H1 (cell line): ENCODE measurements at regions not wholly inside any gene's neighbourhood (a gene's known extent, or its start where the extent isn't known, plus 50 kb on each side); places are given as distances from the start of the nearest gene placed in this dataset.

Source experiments
- CTCF ChIA-PET: fragments of 300-600 bp; sonication (Branson Sonifier 250); formaldehyde crosslinking; loops from one replicate; lab custom pipeline; 2021; ENCODE audit not compliant: partially characterized antibody; lab: Charles Lee
- POLR2A ChIA-PET: fragments of 300-600 bp; sonication (Branson Sonifier 250); formaldehyde crosslinking; loops from one replicate; lab custom pipeline; 2021; ENCODE audit warnings: inconsistent platforms; ENCODE audit not compliant: partially characterized antibody; lab: Charles Lee
- DNase-seq, 2 experiments: peaks; one replicate each; pipeline versions ENCODE4 v3.0.0 to v3.0.0-alpha.2; 2010 to 2022; ENCODE audit warnings: low spot score in 2 of 2, low read depth in 1 of 2, mixed read lengths in 1 of 2
- FAIRE-seq: peaks from 2 replicates; lab custom pipeline; 2011; peaks lifted over from hg19 to GRCh38; lab: Jason Lieb, UNC
- H2AFZ ChIP-seq: 2 replicates; pipeline ENCODE4 v1.8.1; 2012; ENCODE audit warnings: low read length, inconsistent platforms
- H2AK5ac ChIP-seq: 2 replicates; pipeline ENCODE4 v1.6.1; 2013; ENCODE audit warnings: low read depth, low read length
- H2BK120ac ChIP-seq: replicated peaks from 2 replicates; pipeline ENCODE3; 2013; ENCODE audit warnings: low read depth, low read length, inconsistent platforms
- H2BK12ac ChIP-seq: 2 replicates; pipeline ENCODE4 v1.6.1; 2013; ENCODE audit warnings: low read depth, low read length
- H2BK15ac ChIP-seq: 2 replicates; pipeline ENCODE4 v1.6.1; 2013; ENCODE audit warnings: low read length
- H2BK20ac ChIP-seq: 2 replicates; pipeline ENCODE4 v1.6.1; 2013; ENCODE audit warnings: low read length
- H2BK5ac ChIP-seq: 2 replicates; pipeline ENCODE4 v1.6.1; 2013; ENCODE audit warnings: low read depth, low read length
- H3K14ac ChIP-seq: 2 replicates; pipeline ENCODE4 v1.6.1; 2013; ENCODE audit warnings: inconsistent platforms; ENCODE audit not compliant: insufficient read length
- H3K18ac ChIP-seq: 2 replicates; pipeline ENCODE4 v1.6.1; 2013; ENCODE audit warnings: low read length; ENCODE audit errors: extremely low read depth
- H3K23ac ChIP-seq: 2 replicates; pipeline ENCODE4 v1.6.1; 2013; ENCODE audit warnings: inconsistent platforms; ENCODE audit not compliant: insufficient read length
- H3K23me2 ChIP-seq: 2 replicates; pipeline ENCODE4 v1.6.1; 2013; ENCODE audit warnings: low read depth, low read length
- H3K27ac ChIP-seq: 2 replicates; pipeline ENCODE4 v1.6.1; 2011; ENCODE audit warnings: low read depth, low read length, inconsistent platforms
- H3K27me3 ChIP-seq, 4 experiments: replicated peaks in 1 of 4; 1 replicate in 1 of 4; 2 replicates in 3 of 4; pipeline versions ENCODE4 v1.6.1 to v1.8.1; 2011 to 2013; ENCODE audit warnings: low read length in 3 of 4, mild to moderate bottlenecking in 3 of 4, inconsistent platforms in 2 of 4, mixed read lengths in 2 of 4, moderate library complexity in 1 of 4; ENCODE audit not compliant: control insufficient read depth in 3 of 4, insufficient read depth in 3 of 4; ENCODE audit errors: extremely low read depth in 1 of 4
- H3K36me3 ChIP-seq, 4 experiments: 2 replicates each; pipeline versions ENCODE4 v1.6.1 to v1.8.1; 2011 to 2013; ENCODE audit warnings: mild to moderate bottlenecking in 4 of 4, low read length in 3 of 4, moderate library complexity in 2 of 4, control low read depth in 1 of 4, inconsistent platforms in 1 of 4; ENCODE audit not compliant: insufficient read depth in 4 of 4, control insufficient read depth in 2 of 4
- H3K4ac ChIP-seq: replicated peaks from 2 replicates; pipeline ENCODE3; 2013; ENCODE audit warnings: low read length, low read depth, mixed read lengths, inconsistent platforms; ENCODE audit not compliant: insufficient read length
- H3K4me1 ChIP-seq, 4 experiments: replicated peaks in 1 of 4; 1 replicate in 1 of 4; 2 replicates in 3 of 4; pipeline versions ENCODE4 v1.6.1 to v1.8.1; 2011 to 2013; ENCODE audit warnings: low read length in 3 of 4, inconsistent platforms in 2 of 4, mixed read lengths in 1 of 4; ENCODE audit not compliant: insufficient read depth in 4 of 4, control insufficient read depth in 3 of 4
- H3K4me2 ChIP-seq, 2 experiments: 2 replicates each; pipeline versions ENCODE4 v1.6.1 to v1.8.1; 2011 to 2013; ENCODE audit warnings: low read depth in 2 of 2, low read length in 2 of 2, control low read depth in 1 of 2, inconsistent platforms in 1 of 2, mild to moderate bottlenecking in 1 of 2; ENCODE audit not compliant: insufficient read depth in 1 of 2
- H3K4me3 ChIP-seq, 4 experiments: fragments of 200-600, 300-600 bp in 1 of 4; sonication (generic), shearing (Covaris generic), sonication (Bioruptor Twin) in 1 of 4; 2 replicates each; pipeline versions ENCODE4 v1.5.1 to v1.8.1; 2011 to 2016; ENCODE audit warnings: low read length in 4 of 4, low read depth in 3 of 4, control low read depth in 2 of 4, inconsistent platforms in 2 of 4, mild to moderate bottlenecking in 2 of 4, mixed read lengths in 1 of 4, moderate library complexity in 1 of 4; ENCODE audit not compliant: insufficient read depth in 2 of 4; ENCODE audit errors: extremely low read depth in 1 of 4
- H3K56ac ChIP-seq: replicated peaks from 2 replicates; pipeline ENCODE3; 2013; ENCODE audit warnings: low read depth, mild to moderate bottlenecking, mixed read lengths, low read length, inconsistent platforms; ENCODE audit not compliant: insufficient read length
- H3K79me1 ChIP-seq: 2 replicates; pipeline ENCODE4 v1.6.1; 2013; ENCODE audit warnings: low read depth, low read length, control low read depth
- H3K79me2 ChIP-seq, 2 experiments: 2 replicates each; pipeline versions ENCODE4 v1.6.1 to v1.8.1; 2012 to 2013; ENCODE audit warnings: low read length in 2 of 2, mild to moderate bottlenecking in 2 of 2, inconsistent platforms in 1 of 2; ENCODE audit not compliant: insufficient read depth in 2 of 2, control insufficient read depth in 1 of 2
- H3K9ac ChIP-seq, 4 experiments: replicated peaks in 1 of 4; 1 replicate in 1 of 4; 2 replicates in 3 of 4; pipeline versions ENCODE4 v1.6.1 to v1.8.1; 2011 to 2013; ENCODE audit warnings: low read depth in 3 of 4, low read length in 3 of 4, control low read depth in 2 of 4, mild to moderate bottlenecking in 2 of 4, moderate library complexity in 2 of 4, inconsistent platforms in 1 of 4; ENCODE audit errors: extremely low read depth in 1 of 4
- H3K9me3 ChIP-seq, 2 experiments: 2 replicates each; pipeline versions ENCODE4 v1.6.1 to v1.8.1; 2012 to 2013; ENCODE audit warnings: mild to moderate bottlenecking in 2 of 2, moderate library complexity in 2 of 2, control low read depth in 1 of 2, inconsistent platforms in 1 of 2, low read depth in 1 of 2, low read length in 1 of 2, mixed read lengths in 1 of 2; ENCODE audit not compliant: insufficient read depth in 2 of 2
- H4K20me1 ChIP-seq, 2 experiments: replicated peaks in 1 of 2; 2 replicates each; pipeline versions ENCODE3 to v1.8.1; 2011 to 2013; ENCODE audit warnings: inconsistent platforms in 2 of 2, low read length in 2 of 2, mild to moderate bottlenecking in 1 of 2; ENCODE audit not compliant: insufficient read depth in 2 of 2, control insufficient read depth in 1 of 2
- H4K5ac ChIP-seq: 2 replicates; pipeline ENCODE4 v1.6.1; 2013; ENCODE audit warnings: low read length, low read depth, mixed read lengths, inconsistent platforms; ENCODE audit not compliant: insufficient read length
- H4K8ac ChIP-seq: 2 replicates; pipeline ENCODE4 v1.8.0; 2013; ENCODE audit warnings: mild to moderate bottlenecking, moderate library complexity, low read length, inconsistent platforms; ENCODE audit not compliant: insufficient read depth; ENCODE audit errors: extremely low read depth
- H4K91ac ChIP-seq: replicated peaks from 2 replicates; pipeline ENCODE3; 2013; ENCODE audit warnings: low read length, mixed read lengths, inconsistent platforms; ENCODE audit not compliant: insufficient read length
- CEBPB ChIP-seq: IDR thresholded peaks from 2 replicates; pipeline ENCODE4 v1.6.1; 2012; ENCODE audit warnings: low read depth, low read length
- RAD21 ChIP-seq, 2 experiments: IDR thresholded peaks in 1 of 2; conservative IDR thresholded peaks in 1 of 2; 2 replicates each; pipeline ENCODE4 v1.6.1; 2011; ENCODE audit warnings: low read depth in 2 of 2, low read length in 2 of 2, improper control_type of control experiment in 1 of 2, inconsistent platforms in 1 of 2, mild to moderate bottlenecking in 1 of 2, moderate library complexity in 1 of 2
- RNF2 ChIP-seq: fragments of 200-900, 300-1000 bp; sonication (generic); IDR thresholded peaks from 2 replicates; pipeline ENCODE4 v1.7.1; 2016; ENCODE audit warnings: borderline replicate concordance, low read depth, mild to moderate bottlenecking, antibody characterized with exemption, low read length; ENCODE audit not compliant: poor library complexity, severe bottlenecking; ENCODE audit errors: missing control alignments
- whole genome bisulfite sequencing, 2 experiments: shearing (Covaris generic) in 1 of 2; methylation state at CpG; one replicate each; pipeline versions ENCODE4 v1.1.6 to v1.1.7; 2013 to 2015; ENCODE audit warnings: low lambda C conversion rate in 2 of 2, mixed read lengths in 2 of 2, inconsistent platforms in 1 of 2, low coverage in 1 of 2, missing lambda C conversion rate in 1 of 2; ENCODE audit not compliant: insufficient replicate concordance in 2 of 2, insufficient coverage in 1 of 2, insufficient read length in 1 of 2; ENCODE audit errors: extremely low coverage in 1 of 2, missing lambda C conversion rate in 1 of 2; 5-methylcytosine and 5-hydroxymethylcytosine counted together

- H3K9me3 ChIP-seq, result no peaks in the 10 kb centered on the region
- H4K5ac ChIP-seq, result no peak overlapping the region
- H3K4me3 ChIP-seq, result no peak overlapping the region
- H3K36me3 ChIP-seq, result no peaks in the 10 kb centered on the region
- DNase-seq, result no peak
- no peak overlapping the region for H2BK5ac ChIP-seq
- no peak for TF ChIP-seq RNF2
- TF ChIP-seq RAD21 (IDR thresholded peaks at IDR 0.05 in 1 of 2, conservative IDR thresholded peaks at IDR 0.05 in 1 of 2; ENCODE audit: low read depth in 2 of 2, low read length in 2 of 2), result no peak
- no peak for TF ChIP-seq CEBPB
- no peak overlapping the region for H3K18ac ChIP-seq
- peaks cover 0 to 6% (median 2%) of the 10 kb centered on the region in 4 experiments; a peak in 4 of 7 replicates for H3K27me3 ChIP-seq
- H3K14ac ChIP-seq, result no peak overlapping the region
- no peak overlapping the region for H2AFZ ChIP-seq
- no peak overlapping the region for H3K27ac ChIP-seq
- ChIA-PET CTCF (interaction anchor here (0.7 to 7.2 kb wide), 10 partner anchors 11 to 183 kb away, joined by 3 to 61 read pairs (median 4); no protein-coding TSS in a partner anchor), POLR2A (interaction anchor here (0.9 kb wide), 1 partner anchor 53 kb away, joined by 3 read pairs; no protein-coding TSS in a partner anchor)
- H3K23ac ChIP-seq, result no peak overlapping the region
- H3K4ac ChIP-seq, result no peak overlapping the region
- H3K56ac ChIP-seq, result no peak overlapping the region
- H3K79me1 ChIP-seq, result no peaks in the 10 kb centered on the region
- no peak overlapping the region for H4K91ac ChIP-seq
- H2BK12ac ChIP-seq, result no peak overlapping the region
- H4K20me1 ChIP-seq, result peaks cover 0 to 6% of the 10 kb centered on the region in 2 experiments
- H3K79me2 ChIP-seq, result no peaks in the 10 kb centered on the region
- no peak overlapping the region for H2BK120ac ChIP-seq
- H2BK20ac ChIP-seq, result no peak overlapping the region
- 90% methylated on average over 4 of the region's 4 CpGs; no CpG with 5 or more reads in 1 of the 2 experiments for WGBS, 2 experiments
- no peak overlapping the region for H3K4me2 ChIP-seq
- H3K9ac ChIP-seq, result no peak overlapping the region
- H4K8ac ChIP-seq, result no peak overlapping the region
- no peak overlapping the region for H2AK5ac ChIP-seq
- no peaks in the 10 kb centered on the region for H3K23me2 ChIP-seq
- no peak for FAIRE-seq
- H2BK15ac ChIP-seq, result no peak overlapping the region
- H3K4me1 ChIP-seq, result peaks cover 2 to 11% (median 9%) of the 10 kb centered on the region in 4 experiments; a peak in 5 of 7 replicates
Observed at GRCh38 chr4:4681653-4682052, 139.8 kb upstream of the STX18 start.
